ENCODE measurements at regions not wholly inside any gene's neighbourhood (a gene's known extent, or its start where the extent isn't known, plus 50 kb on each side); places are given as distances from the start of the nearest gene placed in this dataset.

DNA sequence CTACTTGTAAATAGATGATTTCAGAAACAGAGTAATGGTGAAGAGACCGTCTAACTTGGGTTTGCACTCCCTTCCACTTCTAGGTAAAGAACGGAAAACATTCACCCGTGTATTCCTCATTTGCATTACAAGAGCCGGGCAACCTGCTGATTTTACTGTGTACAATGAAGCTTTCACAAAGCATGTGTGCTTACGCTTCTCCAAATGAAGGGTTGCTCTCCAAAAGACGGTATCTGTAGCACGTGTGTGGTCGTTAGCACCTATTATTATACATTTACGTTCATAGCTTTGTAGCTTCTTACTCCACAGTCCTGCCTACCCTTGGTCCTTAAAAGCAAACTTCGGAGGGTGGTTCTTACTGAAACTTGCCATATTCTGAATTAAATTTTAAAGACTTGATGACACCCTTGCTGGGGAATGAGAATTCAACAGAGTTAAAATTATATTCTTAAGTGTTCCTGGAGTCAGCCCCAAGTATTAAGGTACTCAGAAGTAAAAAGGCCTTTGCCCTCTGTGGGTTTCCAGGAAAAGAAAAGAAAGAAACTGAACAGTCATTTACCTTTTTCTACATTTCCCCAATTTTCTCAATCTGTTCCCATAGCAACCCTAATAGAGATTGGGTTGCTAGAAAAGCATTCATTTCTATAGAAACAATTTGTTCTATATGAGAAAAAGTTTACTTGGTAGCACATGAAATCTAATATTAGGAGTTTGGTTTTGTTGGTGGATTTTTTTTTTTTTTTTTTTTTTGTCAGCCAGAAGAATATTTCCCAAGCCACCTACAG is 61.9 kb upstream of the KCNG1 start:
- DNase-seq (ENCODE audit: low read depth in 4 of 4, low spot score in 3 of 4): no peak

DNA sequence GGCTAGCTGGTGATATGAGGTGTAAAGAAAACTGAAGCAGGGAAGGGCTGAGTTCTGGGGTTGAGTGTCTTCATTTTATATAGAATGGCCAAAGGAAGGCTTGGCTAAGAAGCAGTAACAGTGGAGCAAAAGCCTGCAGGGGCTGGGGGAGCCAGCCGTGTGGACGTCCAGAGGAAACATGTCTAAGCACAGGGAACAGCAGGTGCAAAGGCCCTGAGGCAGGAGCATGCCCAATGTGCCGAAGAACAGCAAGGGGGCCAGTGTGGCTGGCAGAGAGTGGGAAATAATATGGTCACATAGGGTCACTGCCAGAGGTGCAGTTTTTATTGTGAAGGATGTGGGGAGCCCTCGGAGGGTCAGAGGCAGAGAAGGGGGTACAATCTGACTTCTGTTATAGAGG is 60.5 kb upstream of the KCNG1 start:
- DNase-seq (ENCODE audit: low read depth in 4 of 4, low spot score in 3 of 4): no peak

- no peak for DNase-seq (ENCODE audit: low read depth in 4 of 4, low spot score in 3 of 4)
Measured at GRCh38 chr20:51082988-51083387, 60.1 kb upstream of the KCNG1 start.

- DNase-seq (ENCODE audit: low read depth in 4 of 4, low spot score in 3 of 4): no peak
Measured at GRCh38 chr20:51080516-51080915, 57.6 kb upstream of the KCNG1 start.

GRCh38 chr20:51079488-51079887 is 56.6 kb upstream of the KCNG1 start:
- no peak for DNase-seq (ENCODE audit: low read depth in 4 of 4, low spot score in 3 of 4)

DNA sequence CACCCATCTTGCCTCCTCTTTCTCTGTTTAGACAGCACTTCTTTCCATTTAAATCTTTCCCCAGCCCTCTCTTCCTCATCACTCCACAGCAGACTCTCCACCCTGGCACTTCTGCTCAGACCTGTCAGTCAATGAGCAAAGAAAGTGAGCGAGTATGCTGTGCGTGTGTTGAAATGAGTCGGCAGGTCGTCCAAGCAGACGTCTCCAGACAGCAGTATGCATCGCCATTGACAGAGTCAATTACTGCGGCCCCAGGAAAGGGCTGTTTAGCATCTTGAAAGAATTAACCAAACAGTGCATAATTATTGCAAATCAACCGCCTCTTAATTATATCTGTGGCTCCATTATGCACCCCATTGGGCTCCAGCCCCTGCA is 54.8 kb upstream of the KCNG1 start:
- no peak for DNase-seq (ENCODE audit: low read depth in 4 of 4, low spot score in 3 of 4)

DNA sequence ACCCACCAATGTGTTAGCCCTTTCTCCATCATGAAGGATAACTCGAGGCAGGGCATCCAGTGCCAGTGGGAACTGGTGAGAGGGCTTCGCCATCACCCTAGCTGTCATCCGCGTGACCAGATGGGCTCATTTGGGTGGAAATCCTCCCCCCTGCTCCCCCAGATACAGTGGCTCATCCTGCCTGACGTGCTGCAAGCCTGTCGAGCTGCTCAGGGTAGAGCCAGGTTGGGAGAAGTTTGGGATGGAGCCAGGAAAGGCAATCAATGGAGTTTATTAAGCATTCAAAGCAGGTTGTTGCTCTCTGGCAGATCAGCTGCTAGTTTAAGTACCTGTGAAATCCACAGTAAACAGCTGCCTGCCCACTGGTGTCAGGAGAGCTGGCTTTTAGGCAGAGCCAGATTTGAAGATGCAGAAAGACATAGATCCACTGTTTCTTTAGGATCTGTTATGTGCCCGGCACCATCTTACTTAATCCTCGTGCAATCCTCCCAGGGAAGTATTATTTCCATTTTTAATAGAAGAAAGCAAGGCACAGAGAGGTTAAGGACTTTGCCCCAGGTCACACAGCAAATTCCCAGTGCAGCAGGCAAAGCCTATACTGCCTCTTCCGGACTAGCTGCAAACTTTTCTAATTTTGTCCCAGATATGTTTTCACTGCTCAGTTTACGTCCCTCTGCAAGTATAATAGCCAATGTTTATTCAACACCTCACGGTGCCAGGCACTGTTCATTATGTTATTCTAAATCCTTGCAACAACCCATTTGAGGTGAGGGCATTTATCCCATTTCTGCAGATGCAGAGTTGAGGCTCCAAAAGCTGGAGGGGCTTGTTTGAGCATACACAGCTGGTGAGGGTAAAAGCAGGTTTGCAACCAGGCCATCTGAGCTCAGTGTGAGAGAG is 54.1 kb upstream of the KCNG1 start:
- DNase-seq (ENCODE audit: low read depth in 4 of 4, low spot score in 3 of 4): no peak

- DNase-seq (ENCODE audit: low read depth in 4 of 4, low spot score in 3 of 4): no peak
Measured at GRCh38 chr20:51074062-51074461, 51.2 kb upstream of the KCNG1 start.
